ENCODE measurements at regions not wholly inside any gene's neighbourhood (a gene's known extent, or its start where the extent isn't known, plus 50 kb on each side); places are given as distances from the start of the nearest gene placed in this dataset.

GRCh38 chr14:76639606-76640229 lies 121.5 kb upstream of the VASH1 start:
- TF ChIP-seq CTCF (IDR thresholded peaks at IDR 0.05; ENCODE audit: extremely low read depth in 1 of 2, insufficient read depth in 1 of 2, low read depth in 1 of 2, low read length in 2 of 2) (no peak), POLR2A (IDR thresholded peaks at IDR 0.05; ENCODE audit: low read depth, low read length) (no peak), MAX (IDR thresholded peaks at IDR 0.05; ENCODE audit: insufficient read depth, insufficient read length) (no peak), GATA2 (IDR thresholded peaks at IDR 0.05; ENCODE audit: insufficient read depth, insufficient read length, low read depth, low read length) (no peak), MYC (IDR thresholded peaks at IDR 0.05; ENCODE audit: low read depth, low read length) (no peak), POLR2AphosphoS5 (IDR thresholded peaks at IDR 0.05; ENCODE audit: insufficient read depth, low read depth, low read length) (no peak), FOS (IDR thresholded peaks at IDR 0.05; ENCODE audit: borderline replicate concordance, insufficient read depth, low read length) (no peak), EZH2 (IDR thresholded peaks at IDR 0.05; ENCODE audit: borderline replicate concordance, low read depth, low read length, severe bottlenecking) (no peak)
